GM19023 (cell line): ENCODE measurements at regions not wholly inside any gene's neighbourhood (a gene's known extent, or its start where the extent isn't known, plus 50 kb on each side); places are given as distances from the start of the nearest gene placed in this dataset.

Experiments
- ATAC-seq: cut with Tn5 transposase; IDR thresholded peaks from one replicate; pipeline ENCODE4 v1.9.1; 2021; ENCODE audit warnings: mild to moderate bottlenecking, moderate library complexity; ENCODE audit not compliant: unreplicated experiment

DNA sequence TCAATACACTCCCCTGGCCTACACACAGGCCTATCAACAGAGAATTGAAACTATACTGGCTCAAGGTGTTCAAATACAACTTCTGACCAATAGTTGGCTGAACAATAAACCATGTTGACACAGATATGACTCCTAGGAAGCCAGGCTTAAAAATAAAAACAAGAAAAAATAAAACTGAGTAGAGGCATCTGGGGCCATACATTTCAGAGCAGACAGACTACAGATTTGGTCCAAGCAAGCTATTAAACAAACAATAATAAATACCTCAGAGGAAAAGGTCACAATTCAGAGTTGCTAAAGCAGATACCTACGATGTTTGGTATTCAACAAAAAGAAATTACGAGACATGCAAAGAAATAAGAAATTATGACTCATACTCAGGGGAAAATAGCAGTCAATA, 132.8 kb upstream of the ACVR2A start:
- ATAC-seq, result no peak

GRCh38 chr2:147711031-147711430, 133.8 kb upstream of the ACVR2A start:
- ATAC-seq, result no peak

DNA sequence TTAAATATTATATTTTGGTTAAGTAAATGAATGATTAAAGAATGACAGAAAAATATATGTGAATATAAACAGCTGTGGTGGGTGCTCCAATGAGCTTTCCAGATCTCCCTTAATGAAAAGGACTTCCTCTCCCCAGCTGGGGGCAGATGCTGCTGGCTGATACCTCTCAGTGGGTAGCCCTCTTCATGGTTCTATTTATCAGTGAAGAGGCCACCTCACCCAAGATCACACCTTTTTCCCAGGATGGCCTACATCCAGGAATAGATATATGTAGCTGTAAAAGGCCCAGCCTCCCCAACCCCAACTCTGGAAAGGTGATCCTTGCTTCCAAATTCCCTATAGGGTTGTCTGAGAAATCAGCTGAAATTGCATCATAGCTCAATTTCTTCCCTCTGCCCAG, 135.2 kb upstream of the ACVR2A start:
- no peak for ATAC-seq

DNA sequence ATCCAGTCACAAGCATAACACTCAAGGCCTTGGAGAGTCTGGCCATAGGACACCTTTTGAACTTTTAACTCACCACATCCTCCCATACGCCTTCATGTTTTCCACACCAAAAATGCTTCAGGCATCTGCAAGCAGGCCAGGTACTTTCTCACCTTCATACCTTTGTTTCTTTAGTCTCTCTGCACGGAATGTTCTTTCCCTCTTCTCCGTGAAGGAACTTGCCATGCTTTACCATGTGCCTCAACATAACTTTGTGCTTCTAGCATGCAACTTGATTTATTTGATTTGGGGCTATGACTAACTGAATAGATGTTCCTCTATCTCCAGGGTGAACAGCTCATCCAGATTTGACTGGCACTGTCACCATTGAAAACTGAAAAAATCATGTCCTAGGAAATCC, 141.7 kb upstream of the ACVR2A start:
- ATAC-seq, result no peak

DNA sequence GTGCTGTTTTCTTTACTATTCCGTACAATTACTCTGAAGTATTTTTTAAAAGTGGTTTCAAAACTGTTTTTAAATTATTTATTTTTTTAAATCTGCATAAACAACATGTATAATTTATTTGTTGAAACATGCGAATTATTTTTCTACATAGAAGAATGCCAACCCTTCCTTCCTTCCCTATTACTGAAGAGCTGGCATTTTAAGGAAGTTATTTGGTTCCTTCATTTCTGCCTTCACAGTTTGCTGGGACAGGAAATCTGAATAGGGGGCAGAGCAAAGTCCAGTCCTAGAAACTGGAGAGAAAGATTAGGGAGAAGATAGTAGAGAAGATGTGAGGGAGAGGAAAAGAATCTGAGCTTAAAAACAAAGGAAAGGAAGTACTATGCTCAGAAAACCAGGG, 146.7 kb upstream of the ACVR2A start:
- no peak for ATAC-seq

DNA sequence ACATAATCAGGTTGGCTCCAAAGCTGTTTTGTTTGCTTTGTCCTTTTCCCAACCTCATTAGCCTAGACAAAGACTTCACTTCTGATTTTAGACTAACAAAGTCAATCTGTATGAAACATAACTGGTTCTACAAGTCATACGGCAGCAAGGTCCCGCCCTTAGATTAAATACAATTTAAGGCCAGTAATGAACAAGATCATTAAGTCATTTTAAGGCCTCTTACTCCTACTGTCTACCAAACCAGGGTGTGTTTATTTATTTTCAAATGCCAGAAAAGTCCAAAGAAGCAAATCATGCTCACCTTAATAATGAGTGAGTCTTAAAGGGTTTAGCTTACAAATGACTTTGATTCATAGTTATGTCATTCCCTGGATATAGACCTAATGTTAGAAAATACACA, 148.4 kb upstream of the ACVR2A start:
- ATAC-seq, result no peak

- ATAC-seq, result peak; percentile 99
These were observed 155.5 kb upstream of the ACVR2A start for GRCh38 chr2:147689220-147689909.

GRCh38 chr2:147688242-147688641, 156.6 kb upstream of the ACVR2A start:
- ATAC-seq, result no peak

DNA sequence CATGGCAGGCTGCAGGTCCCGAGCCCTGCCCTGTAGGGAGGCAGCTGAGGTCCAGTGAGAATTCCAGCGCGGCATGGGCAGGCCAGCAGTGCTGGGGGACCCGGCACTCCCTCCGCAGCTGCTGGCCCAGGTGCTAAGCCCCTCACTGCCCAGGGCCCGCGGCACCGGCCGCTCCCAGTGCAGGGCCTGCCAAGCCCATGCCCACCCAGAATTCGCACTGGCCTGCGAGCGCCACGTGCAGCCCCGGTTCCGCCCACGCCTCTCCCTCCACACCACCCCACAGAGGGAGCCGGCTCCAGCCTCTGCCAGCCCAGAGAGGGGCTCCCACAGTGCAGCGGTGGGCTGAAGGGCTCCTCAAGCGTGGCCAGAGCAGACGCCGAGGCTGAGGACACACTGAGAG, 158.5 kb upstream of the ACVR2A start:
- ATAC-seq, result no peak

- ATAC-seq, result no peak
These were observed 159.9 kb upstream of the ACVR2A start for GRCh38 chr2:147684903-147685302.

DNA sequence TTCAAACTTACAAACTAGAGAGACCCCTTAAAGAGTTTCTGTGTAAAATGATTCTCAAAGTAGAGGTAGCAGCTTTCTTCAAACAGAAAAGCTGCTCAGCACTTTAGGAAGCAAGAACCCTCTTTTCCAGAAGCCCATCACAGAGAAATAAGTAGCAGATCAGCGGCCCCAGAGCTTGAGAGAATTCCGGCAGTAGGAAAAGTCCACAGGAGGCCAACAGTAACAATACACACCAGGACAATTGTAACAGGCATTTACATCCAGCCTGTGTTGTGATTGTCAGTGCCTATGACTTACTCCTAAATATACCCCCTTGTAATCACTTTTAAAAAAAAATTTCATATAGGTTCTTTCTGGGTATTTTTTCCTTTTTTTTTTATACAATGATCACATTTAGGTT, 161.4 kb upstream of the ACVR2A start:
- no peak for ATAC-seq

GRCh38 chr2:147681093-147681492, 163.7 kb upstream of the ACVR2A start:
- no peak for ATAC-seq

GRCh38 chr2:147679955-147680531, 164.8 kb upstream of the ACVR2A start:
- ATAC-seq, result no peak

- ATAC-seq, result no peak
These were observed 165.5 kb upstream of the ACVR2A start for GRCh38 chr2:147679191-147679954.

- ATAC-seq, result no peak
These were observed 179.7 kb upstream of the ACVR2A start for GRCh38 chr2:147665105-147665504.

- peak; percentile 32 for ATAC-seq
These were observed 180.9 kb upstream of the ACVR2A start for GRCh38 chr2:147663962-147664361.

DNA sequence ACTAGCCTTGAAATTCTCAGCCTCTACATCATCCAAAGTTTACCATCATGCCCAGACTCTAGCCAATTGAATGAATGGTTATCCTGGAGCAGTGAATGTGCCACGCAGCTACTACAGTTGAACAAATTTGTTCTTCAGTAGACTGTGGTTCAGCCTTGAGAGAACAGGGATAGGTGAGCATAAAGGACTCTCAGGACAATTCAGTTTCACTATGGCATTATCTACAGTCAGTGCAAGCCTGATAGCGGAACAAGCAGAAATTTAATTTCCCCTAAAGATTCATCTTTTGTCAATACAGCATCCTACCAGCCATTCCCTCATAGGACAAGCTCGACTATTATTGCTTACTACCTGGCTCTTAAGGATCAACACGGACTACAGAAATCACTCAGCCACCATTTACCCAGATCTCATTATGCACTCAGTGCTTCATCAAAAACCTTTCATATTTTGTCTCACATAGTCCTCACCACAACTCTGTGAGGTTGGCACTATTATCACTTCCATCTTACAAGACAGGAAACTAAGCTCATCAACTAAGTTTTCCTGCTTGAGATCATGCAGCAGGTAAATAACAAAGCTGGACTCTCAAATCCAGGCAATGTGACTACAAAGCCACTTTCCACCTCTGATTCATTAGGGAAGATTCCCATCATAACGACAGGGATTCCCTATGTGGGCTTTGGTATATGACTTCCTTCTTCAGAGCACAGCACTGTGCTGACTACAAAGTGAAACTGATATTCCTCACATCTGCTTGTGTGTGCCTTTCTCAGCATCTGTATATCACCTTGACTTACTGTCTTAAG, 181.5 kb upstream of the ACVR2A start:
- ATAC-seq, result peak; percentile 89

- ATAC-seq, result no peak
These were observed 182.6 kb upstream of the ACVR2A start for GRCh38 chr2:147662221-147662620.

DNA sequence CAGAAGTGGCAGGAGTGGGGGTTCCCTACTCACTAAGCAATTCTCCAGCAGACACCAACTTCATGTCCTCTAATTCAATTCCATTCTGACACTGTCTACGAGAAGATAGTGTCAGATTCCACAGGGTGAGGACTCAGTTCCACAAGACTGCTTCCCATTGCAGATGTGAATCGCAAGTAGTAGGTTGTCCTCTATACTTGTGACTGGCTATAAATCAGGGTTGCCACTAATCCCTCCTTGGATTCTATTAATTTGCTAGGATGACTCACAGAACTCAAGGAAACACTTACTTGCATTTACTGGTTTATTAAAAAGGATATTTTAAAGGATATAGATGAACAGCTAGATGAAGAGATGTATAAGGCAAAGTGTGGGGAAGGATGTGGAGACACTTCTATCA, 184.1 kb upstream of the ACVR2A start:
- ATAC-seq, result no peak

DNA sequence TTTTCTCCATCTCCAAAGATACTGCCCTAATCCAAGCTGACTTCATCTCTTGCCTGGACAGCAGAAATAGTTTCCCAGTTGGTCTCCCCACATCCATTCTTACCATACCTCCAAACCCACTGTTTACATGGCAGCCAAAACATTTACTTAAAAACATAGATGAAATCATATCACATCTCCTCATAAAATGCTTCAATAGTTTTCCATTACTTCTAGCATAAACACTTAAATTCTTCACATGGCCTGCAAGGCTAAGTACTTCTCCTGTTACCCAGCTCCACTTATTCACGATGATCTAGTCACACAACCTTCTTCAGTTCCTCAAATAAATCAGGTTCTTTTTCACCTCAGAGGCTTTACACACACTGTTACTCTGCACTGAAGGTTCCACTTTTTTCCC, 185.8 kb upstream of the ACVR2A start:
- no peak for ATAC-seq
